ENCODE measurements at regions not wholly inside any gene's neighbourhood (a gene's known extent, or its start where the extent isn't known, plus 50 kb on each side); places are given as distances from the start of the nearest gene placed in this dataset.
"Not testable (repeated sequence)": the region's sequence is repeated elsewhere in the genome, so short reads cannot be mapped to it uniquely, and the experiment has no call there.

- peak; percentile 98 for DNase-seq
- Histone ChIP-seq H3K4me3 (peak overlapping the region in 7 of 8 donors; percentile 32 to 69 (median 47)), H3K27ac (peak overlapping the region; percentile 42 to 86 (median 80))
- peak; percentile 78 to 87 (median 83) for TF ChIP-seq POLR2AphosphoS5 (IDR thresholded peaks at IDR 0.05)
- H3K27me3 ChIP-seq (replicated peaks in 1 of 7); H3K4me1 ChIP-seq; intact Hi-C loops (cut with DNase I; ENCODE audit: low total_unique reads); H3K9me3 ChIP-seq; H3K36me3 ChIP-seq: not testable (repeated sequence)
- 0 to 1% (median 0%) methylated on average over 10 to 36 of the region's 42 CpGs; no CpG with 5 or more reads in 2 of the 5 donors for WGBS, 5 donors
These were observed 5393.1 kb upstream of the TPTE start for GRCh38 chr21:5128261-5128660.

- H3K27ac ChIP-seq; H3K4me1 ChIP-seq; H3K4me3 ChIP-seq; intact Hi-C loops (cut with DNase I; ENCODE audit: low total_unique reads); H3K36me3 ChIP-seq; DNase-seq; H3K27me3 ChIP-seq (replicated peaks in 1 of 7); H3K9me3 ChIP-seq: not testable (repeated sequence)
- 100% methylated on average over 2 of the region's 19 CpGs; no CpG with 5 or more reads in 4 of the 5 donors for WGBS, 5 donors
These were observed 5387.6 kb upstream of the TPTE start for GRCh38 chr21:5133824-5134223.

- H3K4me1 ChIP-seq; H3K36me3 ChIP-seq; H3K27me3 ChIP-seq (replicated peaks in 1 of 7); H3K9me3 ChIP-seq; DNase-seq; intact Hi-C loops (cut with DNase I; ENCODE audit: low total_unique reads); H3K4me3 ChIP-seq; H3K27ac ChIP-seq: not testable (repeated sequence)
- WGBS, 5 donors = 94 to 100% methylated on average over 2 of the region's 8 CpGs; no CpG with 5 or more reads in 3 of the 5 donors
These were observed 5385.0 kb upstream of the TPTE start for GRCh38 chr21:5136406-5136805.

- H3K4me3 ChIP-seq; H3K4me1 ChIP-seq; intact Hi-C loops (cut with DNase I; ENCODE audit: low total_unique reads); H3K36me3 ChIP-seq; H3K9me3 ChIP-seq; H3K27me3 ChIP-seq (replicated peaks in 1 of 7); H3K27ac ChIP-seq; DNase-seq: not testable (repeated sequence)
- WGBS, 5 donors = 94 to 98% (median 96%) methylated on average over 7 to 18 of the region's 18 CpGs; no CpG with 5 or more reads in 1 of the 5 donors
These were observed 5384.4 kb upstream of the TPTE start for GRCh38 chr21:5137006-5137405.

- WGBS, 5 donors = 83 to 94% (median 93%) methylated on average over 2 to 6 of the region's 7 CpGs; no CpG with 5 or more reads in 1 of the 5 donors
- H3K27me3 ChIP-seq (replicated peaks in 1 of 7); H3K27ac ChIP-seq; H3K9me3 ChIP-seq; H3K4me1 ChIP-seq; DNase-seq; H3K4me3 ChIP-seq; intact Hi-C loops (cut with DNase I; ENCODE audit: low total_unique reads): not testable (repeated sequence)
- peaks cover 0 to 13% (median 0%) of the 10 kb centered on the region in 6 donors for H3K36me3 ChIP-seq
These were observed 5382.7 kb upstream of the TPTE start for GRCh38 chr21:5138687-5139086.

- intact Hi-C loops (cut with DNase I; ENCODE audit: low total_unique reads); H3K4me3 ChIP-seq; H3K27me3 ChIP-seq (replicated peaks in 1 of 7); H3K9me3 ChIP-seq; DNase-seq; H3K27ac ChIP-seq; H3K4me1 ChIP-seq: not testable (repeated sequence)
- no CpG with 5 or more reads among the region's 11 CpGs for WGBS, 5 donors
- peaks cover 0 to 13% (median 0%) of the 10 kb centered on the region in 6 donors for H3K36me3 ChIP-seq
These were observed 5381.9 kb upstream of the TPTE start for GRCh38 chr21:5139528-5139927.

GRCh38 chr21:5143011-5143410 is 5378.4 kb upstream of the TPTE start:
- H3K9me3 ChIP-seq; H3K4me1 ChIP-seq; DNase-seq; H3K27me3 ChIP-seq (replicated peaks in 1 of 7); H3K4me3 ChIP-seq; intact Hi-C loops (cut with DNase I; ENCODE audit: low total_unique reads); H3K27ac ChIP-seq: not testable (repeated sequence)
- 90 to 97% (median 93%) methylated on average over 4 to 6 of the region's 6 CpGs for WGBS, 5 donors
- peaks cover 0 to 10% (median 0%) of the 10 kb centered on the region in 6 donors for H3K36me3 ChIP-seq

GRCh38 chr21:5144731-5145130 is 5376.7 kb upstream of the TPTE start:
- H3K9me3 ChIP-seq; H3K4me3 ChIP-seq; H3K4me1 ChIP-seq; H3K27me3 ChIP-seq (replicated peaks in 1 of 7); H3K27ac ChIP-seq; intact Hi-C loops (cut with DNase I; ENCODE audit: low total_unique reads): not testable (repeated sequence)
- peak; percentile 71 for DNase-seq
- WGBS, 5 donors = 69 to 82% (median 72%) methylated on average over 7 to 9 of the region's 15 CpGs; no CpG with 5 or more reads in 1 of the 5 donors
- peak in 1 of 3 donors; percentile 26 for TF ChIP-seq POLR2AphosphoS5 (IDR thresholded peaks at IDR 0.05)
- H3K36me3 ChIP-seq = peaks cover 0 to 10% (median 0%) of the 10 kb centered on the region in 6 donors

All from spleen (tissue), 11 donors.